IMR-90 (cell line): ENCODE measurements at regions not wholly inside any gene's neighbourhood (a gene's known extent, or its start where the extent isn't known, plus 50 kb on each side); places are given as distances from the start of the nearest gene placed in this dataset.

Source experiments
- CEBPB ChIP-seq: IDR thresholded peaks from 2 replicates; pipeline ENCODE4 v1.6.1; 2012; ENCODE audit warnings: low read depth, low read length, improper control_type of control experiment
- CTCF ChIP-seq: conservative IDR thresholded peaks from 2 replicates; pipeline ENCODE4 v1.5.1; 2012; ENCODE audit warnings: mild to moderate bottlenecking, low read depth, low read length, improper control_type of control experiment
- MAFK ChIP-seq: IDR thresholded peaks from 2 replicates; pipeline ENCODE4 v1.6.1; 2012; ENCODE audit warnings: low read depth, low read length, improper control_type of control experiment
- MXI1 ChIP-seq: IDR thresholded peaks from 2 replicates; pipeline ENCODE4 v1.6.1; 2012; ENCODE audit warnings: low read depth, mild to moderate bottlenecking, low read length, moderate library complexity, borderline replicate concordance
- RAD21 ChIP-seq: IDR thresholded peaks from 2 replicates; pipeline ENCODE4 v1.6.1; 2012; ENCODE audit warnings: low read length, improper control_type of control experiment

- no peak for TF ChIP-seq CTCF
- TF ChIP-seq CEBPB: no peak
- no peak for TF ChIP-seq MXI1
- no peak for TF ChIP-seq RAD21
- no peak for TF ChIP-seq MAFK
Observed at GRCh38 chr3:144148356-144148755, 176.7 kb downstream of the DIPK2A start.
